B cell (primary cell): ENCODE measurements at regions not wholly inside any gene's neighbourhood (a gene's known extent, or its start where the extent isn't known, plus 50 kb on each side); places are given as distances from the start of the nearest gene placed in this dataset.

ENCODE experiments used
- ATAC-seq: fragments of 200-7000 bp; cut with Tn5 transposase; one replicate; pipeline ENCODE4 v1.10.0; 2021; ENCODE audit warnings: low read depth, mild to moderate bottlenecking, moderate number of reproducible peaks, moderate library complexity
- CTCF ChIA-PET: fragments of 350-600 bp; sonication (Branson Sonifier 250); formaldehyde crosslinking; loops from one replicate; lab custom pipeline; 2021; ENCODE audit warnings: antibody characterized with exemption, inconsistent platforms; lab: Charles Lee
- POLR2A ChIA-PET: fragments of 350-600 bp; sonication (Branson Sonifier 250); formaldehyde crosslinking; loops from one replicate; lab custom pipeline; 2021; ENCODE audit warnings: antibody characterized with exemption; lab: Charles Lee
- DNase-seq: peaks from one replicate; pipeline ENCODE4 v3.0.0; 2013
- H2AFZ ChIP-seq: 2 replicates; pipeline ENCODE4 v1.6.1; 2012; ENCODE audit warnings: mild to moderate bottlenecking, low read depth, low read length; ENCODE audit not compliant: insufficient read depth, poor library complexity, severe bottlenecking
- H3K27ac ChIP-seq, 2 donors: 1 replicate in 1 of 2; 2 replicates in 1 of 2; pipeline ENCODE4 v1.5.1; 2012 to 2013; ENCODE audit warnings: low read length in 2 of 2, mild to moderate bottlenecking in 2 of 2, moderate library complexity in 1 of 2
- H3K27me3 ChIP-seq, 4 experiments: fragments of 200-600 bp in 1 of 4; sonication (generic) in 1 of 4; replicated peaks in 1 of 4; 1 replicate in 2 of 4; 2 replicates in 2 of 4; pipeline versions ENCODE4 v1.6.1 to v1.7.0; 2013 to 2016; ENCODE audit warnings: low read length in 3 of 4, mild to moderate bottlenecking in 2 of 4, mixed read lengths in 1 of 4, moderate library complexity in 1 of 4; ENCODE audit not compliant: insufficient read depth in 4 of 4, control insufficient read depth in 3 of 4; ENCODE audit errors: control extremely low read depth in 1 of 4
- H3K36me3 ChIP-seq, 2 experiments: replicated peaks in 1 of 2; 1 replicate in 1 of 2; 2 replicates in 1 of 2; pipeline versions ENCODE4 v1.6.1 to v1.7.1; 2013; ENCODE audit warnings: low read length in 1 of 2; ENCODE audit not compliant: insufficient read depth in 2 of 2, control insufficient read depth in 1 of 2; ENCODE audit errors: control extremely low read depth in 1 of 2, extremely low read depth in 1 of 2
- H3K4me1 ChIP-seq, 2 donors: fragments of 200-600 bp in 1 of 2; sonication (generic) in 1 of 2; 1 replicate in 1 of 2; 2 replicates in 1 of 2; pipeline versions ENCODE4 v1.5.1 to v1.6.1; 2013 to 2017; ENCODE audit warnings: low read length in 2 of 2; ENCODE audit not compliant: control insufficient read depth in 2 of 2, insufficient read depth in 2 of 2
- H3K4me2 ChIP-seq: replicated peaks from 2 replicates; pipeline ENCODE3; 2012; ENCODE audit warnings: mild to moderate bottlenecking, low read depth, low read length; ENCODE audit not compliant: poor library complexity, severe bottlenecking
- H3K4me3 ChIP-seq, 5 experiments: fragments of 200-600 bp in 1 of 5; sonication (generic) in 1 of 5; 1 replicate in 3 of 5; 2 replicates in 2 of 5; pipeline versions ENCODE4 v1.5.1 to v1.7.0; 2011 to 2016; ENCODE audit warnings: low read length in 4 of 5, mild to moderate bottlenecking in 4 of 5, low read depth in 2 of 5, control low read depth in 1 of 5, moderate library complexity in 1 of 5; ENCODE audit not compliant: insufficient read depth in 1 of 5; ENCODE audit errors: control extremely low read depth in 1 of 5, extremely low read depth in 1 of 5
- H3K79me2 ChIP-seq: fragments of 200-600 bp; sonication (generic); one replicate; pipeline ENCODE4 v1.6.0; 2016; ENCODE audit warnings: low read length; ENCODE audit not compliant: control insufficient read depth, insufficient read depth
- H3K9ac ChIP-seq: fragments of 200-600 bp; sonication (generic); 2 replicates; pipeline ENCODE4 v1.6.1; 2017; ENCODE audit warnings: mild to moderate bottlenecking, low read length, moderate library complexity
- H3K9me3 ChIP-seq, 3 donors: one replicate each; pipeline versions ENCODE4 v1.6.1 to v1.7.1; 2013; ENCODE audit warnings: low read length in 2 of 3; ENCODE audit not compliant: control insufficient read depth in 2 of 3, insufficient read depth in 1 of 3; ENCODE audit errors: control extremely low read depth in 1 of 3
- H4K20me1 ChIP-seq: 2 replicates; pipeline ENCODE4 v1.6.0; 2012; ENCODE audit warnings: mild to moderate bottlenecking, low read length; ENCODE audit not compliant: insufficient read depth, control insufficient read depth, poor library complexity, severe bottlenecking
- H3K27ac Mint-ChIP-seq: one replicate; pipeline ENCODE4 v1.8.0; 2021; ENCODE audit warnings: mixed read lengths
- H3K27me3 Mint-ChIP-seq: one replicate; pipeline ENCODE4 v1.8.0; 2021; ENCODE audit warnings: mixed read lengths
- H3K4me1 Mint-ChIP-seq: one replicate; pipeline ENCODE4 v1.8.0; 2021; ENCODE audit warnings: mixed read lengths
- H3K4me3 Mint-ChIP-seq: one replicate; pipeline ENCODE4 v1.8.0; 2021; ENCODE audit warnings: mixed read lengths
- H3K9me3 Mint-ChIP-seq: one replicate; pipeline ENCODE4 v1.8.0; 2022; ENCODE audit warnings: mixed read lengths; ENCODE audit not compliant: insufficient read depth
- CTCF ChIP-seq: fragments of 200-600 bp; IDR thresholded peaks from one replicate; pipeline ENCODE4 v1.8.0; 2022; ENCODE audit warnings: antibody characterized with exemption, mild to moderate bottlenecking
- EZH2 ChIP-seq: IDR thresholded peaks from 2 replicates; pipeline ENCODE4 v1.6.1; 2012; ENCODE audit warnings: borderline replicate concordance, low read depth, mild to moderate bottlenecking, moderate library complexity, low read length; ENCODE audit not compliant: insufficient read depth, poor library complexity, severe bottlenecking
- WGBS: methylation state at CpG from one replicate; pipeline ENCODE4 v1.1.5; 2013; ENCODE audit warnings: missing lambda C conversion rate; ENCODE audit not compliant: insufficient coverage; 5-methylcytosine and 5-hydroxymethylcytosine counted together
- intact Hi-C: fragments of 100-400 bp; cut with micrococcal nuclease; formaldehyde crosslinking; loops from one replicate; pipeline ENCODE4 v1.10.0; 2022

- H3K79me2 ChIP-seq = no peaks in the 10 kb centered on the region
- no peak overlapping the region for H3K9ac ChIP-seq
- H3K4me1 ChIP-seq = no peaks in the 10 kb centered on the region
- TF ChIP-seq CTCF (no peak), EZH2 (no peak)
- H2AFZ ChIP-seq = no peak overlapping the region
- no peak overlapping the region for H3K27ac Mint-ChIP-seq
- H3K27me3 ChIP-seq = no peaks in the 10 kb centered on the region
- intact Hi-C loops = no loop called here
- no peak overlapping the region for H3K4me3 ChIP-seq
- H3K4me3 Mint-ChIP-seq = no peak overlapping the region
- ATAC-seq (no peak), DNase-seq (no peak)
- ChIA-PET POLR2A (no interaction called here), CTCF (no interaction called here)
- no peaks in the 10 kb centered on the region for H3K27me3 Mint-ChIP-seq
- H3K27ac ChIP-seq = no peak overlapping the region
- 60% methylated on average over 1 of the region's 1 CpG for WGBS
- no peaks in the 10 kb centered on the region for H3K4me1 Mint-ChIP-seq
- H3K9me3 ChIP-seq = peaks cover 0 to 8% (median 2%) of the 10 kb centered on the region in 3 donors
- no peaks in the 10 kb centered on the region for H3K36me3 ChIP-seq
- H4K20me1 ChIP-seq = no peaks in the 10 kb centered on the region
- H3K4me2 ChIP-seq = no peak overlapping the region
- H3K9me3 Mint-ChIP-seq = peaks cover 4% of the 10 kb centered on the region
Observed at GRCh38 chr2:106708209-106708608, 177.8 kb downstream of the ST6GAL2 start.

- DNase-seq = no peak
- H3K4me2 ChIP-seq = no peak overlapping the region
- no peak overlapping the region for H2AFZ ChIP-seq
- no peak for ATAC-seq
- no peaks in the 10 kb centered on the region for H3K36me3 ChIP-seq
- Mint-ChIP-seq H3K9me3 (peaks cover 7% of the 10 kb centered on the region), H3K4me1 (no peaks in the 10 kb centered on the region), H3K27me3 (no peaks in the 10 kb centered on the region), H3K4me3 (no peak overlapping the region), H3K27ac (no peak overlapping the region)
- CTCF ChIA-PET = no interaction called here
- no peak overlapping the region for H3K27ac ChIP-seq
- no peaks in the 10 kb centered on the region for H3K4me1 ChIP-seq
- no CpG with 5 or more reads among the region's 1 CpG for WGBS
- no peaks in the 10 kb centered on the region for H3K27me3 ChIP-seq
- peaks cover 0 to 13% (median 2%) of the 10 kb centered on the region in 3 donors for H3K9me3 ChIP-seq
- no peaks in the 10 kb centered on the region for H4K20me1 ChIP-seq
- no peak overlapping the region for H3K4me3 ChIP-seq
- no peaks in the 10 kb centered on the region for H3K79me2 ChIP-seq
- POLR2A ChIA-PET = no interaction called here
- H3K9ac ChIP-seq = no peak overlapping the region
- TF ChIP-seq EZH2 = no peak
- no peak for TF ChIP-seq CTCF
- intact Hi-C loops = no loop called here
Observed at GRCh38 chr2:106709229-106709628, 176.7 kb downstream of the ST6GAL2 start.
